SKM-1 treated with dmso at 0.1 percent for 144 hours (cell line): ENCODE measurements at regions not wholly inside any gene's neighbourhood (a gene's known extent, or its start where the extent isn't known, plus 50 kb on each side); places are given as distances from the start of the nearest gene placed in this dataset.
A peak's percentile ranks its signal among the peaks of the same experiment; 100 is the strongest.
"Not testable (repeated sequence)": the region's sequence is repeated elsewhere in the genome, so short reads cannot be mapped to it uniquely, and the experiment has no call there.

ENCODE experiments used
- DNase-seq: peaks from one replicate; lab custom pipeline; 2025; ENCODE audit not compliant: unreplicated experiment; lab: John Stamatoyannopoulos, UW

- no peak for DNase-seq
Observed at GRCh38 chr10:117492504-117492903, 50.0 kb upstream of the EMX2 start.

GRCh38 chr10:117488004-117488403 is 54.5 kb upstream of the EMX2 start:
- DNase-seq = no peak

- DNase-seq = no peak
Observed at GRCh38 chr10:117486606-117487005, 55.9 kb upstream of the EMX2 start.

GRCh38 chr10:117483056-117483590 is 59.4 kb upstream of the EMX2 start:
- DNase-seq = no peak

- DNase-seq = not testable (repeated sequence)
Observed at GRCh38 chr10:117481011-117481410, 61.5 kb upstream of the EMX2 start.

- DNase-seq = no peak
Observed at GRCh38 chr10:117480097-117480496, 62.4 kb upstream of the EMX2 start.

GRCh38 chr10:117477961-117478670 is 64.4 kb upstream of the EMX2 start:
- DNase-seq = peak; percentile 34

GRCh38 chr10:117477211-117477947 is 65.2 kb upstream of the EMX2 start:
- DNase-seq = no peak

- DNase-seq = no peak
Observed at GRCh38 chr10:117476716-117477115, 65.8 kb upstream of the EMX2 start.

GRCh38 chr10:117476281-117476680 is 66.3 kb upstream of the EMX2 start:
- DNase-seq = no peak

GRCh38 chr10:117472872-117473271 is 69.7 kb upstream of the EMX2 start:
- DNase-seq = no peak

GRCh38 chr10:117471344-117471874 is 71.1 kb upstream of the EMX2 start:
- peak; percentile 19 for DNase-seq

- DNase-seq = no peak
Observed at GRCh38 chr10:117470733-117471132, 71.8 kb upstream of the EMX2 start.

GRCh38 chr10:117468665-117469064 is 73.9 kb upstream of the EMX2 start:
- DNase-seq = no peak

GRCh38 chr10:117464176-117464575 is 78.4 kb upstream of the EMX2 start:
- DNase-seq = no peak

GRCh38 chr10:117463545-117463920 is 79.0 kb upstream of the EMX2 start:
- DNase-seq = no peak

- DNase-seq = no peak
Observed at GRCh38 chr10:117462816-117463544, 79.6 kb upstream of the EMX2 start.

GRCh38 chr10:117462424-117462792 is 80.1 kb upstream of the EMX2 start:
- no peak for DNase-seq

GRCh38 chr10:117461766-117462423 is 80.7 kb upstream of the EMX2 start:
- no peak for DNase-seq

- no peak for DNase-seq
Observed at GRCh38 chr10:117460846-117461765, 81.4 kb upstream of the EMX2 start.
